ENCODE measurements at regions not wholly inside any gene's neighbourhood (a gene's known extent, or its start where the extent isn't known, plus 50 kb on each side); places are given as distances from the start of the nearest gene placed in this dataset.

- no peak for FAIRE-seq
Measured at GRCh38 chrX:39973810-39974209, 123.9 kb downstream of the BCOR start.

- no peak for FAIRE-seq
Measured at GRCh38 chrX:39974270-39974669, 123.5 kb downstream of the BCOR start.

- no peak for FAIRE-seq
Measured at GRCh38 chrX:39975101-39975925, 122.4 kb downstream of the BCOR start.

- no peak for FAIRE-seq
Measured at GRCh38 chrX:39981946-39982345, 115.8 kb downstream of the BCOR start.

- FAIRE-seq: no peak
Measured at GRCh38 chrX:39982948-39983347, 114.8 kb downstream of the BCOR start.

GRCh38 chrX:39983715-39984114 lies 114.0 kb downstream of the BCOR start:
- FAIRE-seq: no peak

- FAIRE-seq: no peak
Measured at GRCh38 chrX:39984191-39984956, 113.4 kb downstream of the BCOR start.

GRCh38 chrX:39985071-39985470 lies 112.7 kb downstream of the BCOR start:
- FAIRE-seq: no peak

- FAIRE-seq: no peak
Measured at GRCh38 chrX:39985551-39985950, 112.2 kb downstream of the BCOR start.

GRCh38 chrX:39988496-39988895 lies 109.3 kb downstream of the BCOR start:
- no peak for FAIRE-seq

- no peak for FAIRE-seq
Measured at GRCh38 chrX:39990388-39990787, 107.4 kb downstream of the BCOR start.

- no peak for FAIRE-seq
Measured at GRCh38 chrX:39992300-39992699, 105.5 kb downstream of the BCOR start.

- no peak for FAIRE-seq
Measured at GRCh38 chrX:39995457-39995856, 102.3 kb downstream of the BCOR start.

- no peak for FAIRE-seq
Measured at GRCh38 chrX:39996536-39996935, 101.2 kb downstream of the BCOR start.

- FAIRE-seq: no peak
Measured at GRCh38 chrX:39998636-39999406, 98.9 kb downstream of the BCOR start.
